ENCODE measurements at regions not wholly inside any gene's neighbourhood (a gene's known extent, or its start where the extent isn't known, plus 50 kb on each side); places are given as distances from the start of the nearest gene placed in this dataset.

DNA sequence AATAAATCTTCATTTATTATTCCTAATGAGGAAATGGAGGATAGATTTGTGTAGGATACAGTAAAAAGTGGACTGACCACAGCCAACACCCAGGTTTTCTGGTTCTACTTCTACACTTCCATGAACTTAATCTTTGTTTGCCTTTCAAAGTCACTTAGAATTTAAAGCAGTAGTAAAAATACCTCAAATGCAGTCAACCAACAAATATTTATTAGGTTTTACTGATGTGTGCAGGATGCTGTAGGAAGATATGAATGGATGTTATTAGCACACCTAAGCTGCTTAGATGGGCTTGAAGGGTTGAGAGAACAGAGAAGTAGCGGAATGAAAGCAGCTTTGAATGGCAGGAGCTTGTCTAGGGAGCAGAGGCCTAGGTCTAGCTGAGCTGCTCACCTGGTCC is 201.1 kb downstream of the PALM2AKAP2 start:
- no peak for DNase-seq (ENCODE audit: low spot score)
- no peak for TF ChIP-seq CTCF (IDR thresholded peaks at IDR 0.05; ENCODE audit: borderline replicate concordance, control extremely low read depth, extremely low read depth, insufficient read depth, missing control alignments)
- in situ Hi-C loops (cut with MboI; ENCODE audit: low sequenced_read_pairs, unreplicated experiment), result no loop called here

- in situ Hi-C loops (cut with MboI; ENCODE audit: low sequenced_read_pairs, unreplicated experiment), result no loop called here
- no peak for DNase-seq (ENCODE audit: low spot score)
- TF ChIP-seq CTCF (IDR thresholded peaks at IDR 0.05; ENCODE audit: borderline replicate concordance, control extremely low read depth, extremely low read depth, insufficient read depth, missing control alignments), result no peak
Observed at GRCh38 chr9:109986521-109986991, 206.6 kb downstream of the PALM2AKAP2 start.

- no peak for TF ChIP-seq CTCF (IDR thresholded peaks at IDR 0.05; ENCODE audit: borderline replicate concordance, control extremely low read depth, extremely low read depth, insufficient read depth, missing control alignments)
- in situ Hi-C loops (cut with MboI; ENCODE audit: low sequenced_read_pairs, unreplicated experiment), result no loop called here
- no peak for DNase-seq (ENCODE audit: low spot score)
Observed at GRCh38 chr9:109989296-109989695, 209.3 kb downstream of the PALM2AKAP2 start.

- TF ChIP-seq CTCF (IDR thresholded peaks at IDR 0.05; ENCODE audit: borderline replicate concordance, control extremely low read depth, extremely low read depth, insufficient read depth, missing control alignments), result no peak
- no peak for DNase-seq (ENCODE audit: low spot score)
- in situ Hi-C loops (cut with MboI; ENCODE audit: low sequenced_read_pairs, unreplicated experiment), result no loop called here
Observed at GRCh38 chr9:109990541-109990940, 210.5 kb downstream of the PALM2AKAP2 start.

DNA sequence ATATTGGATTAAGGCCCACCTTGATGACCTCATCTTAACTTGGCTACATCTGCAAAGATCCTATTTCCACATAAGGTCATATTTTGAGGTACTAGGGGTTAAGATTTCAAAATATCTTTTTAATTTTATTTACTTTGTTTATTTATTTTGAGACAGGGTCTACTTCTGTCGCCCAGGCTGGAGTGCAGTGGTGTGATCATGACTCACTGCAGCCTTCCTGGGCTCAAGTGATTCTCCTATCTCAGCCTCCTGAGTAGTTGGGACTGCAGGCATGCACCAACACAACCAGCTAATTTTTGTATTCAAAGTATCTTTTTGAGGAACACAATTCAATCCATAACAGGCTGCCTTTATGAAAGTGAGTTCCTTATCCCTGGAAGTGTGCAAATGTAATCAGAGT is 212.3 kb downstream of the PALM2AKAP2 start:
- no peak for DNase-seq (ENCODE audit: low spot score)
- no peak for TF ChIP-seq CTCF (IDR thresholded peaks at IDR 0.05; ENCODE audit: borderline replicate concordance, control extremely low read depth, extremely low read depth, insufficient read depth, missing control alignments)
- in situ Hi-C loops (cut with MboI; ENCODE audit: low sequenced_read_pairs, unreplicated experiment), result no loop called here

- in situ Hi-C loops (cut with MboI; ENCODE audit: low sequenced_read_pairs, unreplicated experiment), result no loop called here
- no peak for DNase-seq (ENCODE audit: low spot score)
Observed at GRCh38 chr9:109993250-109993978, 213.4 kb downstream of the PALM2AKAP2 start.

More at GRCh38 chr9:109993250-109993978, 213.4 kb downstream of the PALM2AKAP2 start:
- TF ChIP-seq CTCF (IDR thresholded peaks at IDR 0.05; ENCODE audit: borderline replicate concordance, control extremely low read depth, extremely low read depth, insufficient read depth, missing control alignments), result no peak

All from GM13976 (cell line).